Kidney (tissue), 13 donors: ENCODE measurements at regions not wholly inside any gene's neighbourhood (a gene's known extent, or its start where the extent isn't known, plus 50 kb on each side); places are given as distances from the start of the nearest gene placed in this dataset.

Source experiments
- DNase-seq, 5 donors: peaks; one replicate each; pipeline ENCODE4 v3.0.0-alpha.2; 2013 to 2020
- FAIRE-seq: peaks from 2 replicates; lab custom pipeline; 2012; peaks lifted over from hg19 to GRCh38; lab: Jason Lieb, UNC
- H3K27ac ChIP-seq, 2 donors: one replicate each; pipeline ENCODE4 v1.7.0; 2013; ENCODE audit warnings: low read depth in 2 of 2, low read length in 2 of 2, inconsistent platforms in 1 of 2
- H3K27me3 ChIP-seq: one replicate; pipeline ENCODE4 v1.7.1; 2013; ENCODE audit warnings: low read length, inconsistent platforms; ENCODE audit not compliant: control insufficient read depth, insufficient read depth
- H3K36me3 ChIP-seq, 3 donors: one replicate each; pipeline versions ENCODE4 v1.7.0 to v1.7.1; 2013; ENCODE audit warnings: low read length in 3 of 3, control low read depth in 1 of 3, inconsistent platforms in 1 of 3; ENCODE audit not compliant: insufficient read depth in 3 of 3, control insufficient read depth in 2 of 3
- H3K4me1 ChIP-seq, 3 donors: one replicate each; pipeline versions ENCODE4 v1.7.0 to v1.7.1; 2013; ENCODE audit warnings: low read length in 3 of 3, inconsistent platforms in 1 of 3, low read depth in 1 of 3; ENCODE audit not compliant: control insufficient read depth in 2 of 3, insufficient read depth in 2 of 3
- H3K4me3 ChIP-seq, 3 donors: one replicate each; pipeline versions ENCODE4 v1.7.0 to v1.8.1; 2013; ENCODE audit warnings: low read length in 3 of 3, control low read depth in 1 of 3, inconsistent platforms in 1 of 3
- H3K9ac ChIP-seq, 3 donors: one replicate each; pipeline versions ENCODE4 v1.7.0 to v1.7.1; 2013; ENCODE audit warnings: low read length in 3 of 3, control low read depth in 1 of 3, inconsistent platforms in 1 of 3
- H3K9me3 ChIP-seq, 3 donors: one replicate each; pipeline versions ENCODE4 v1.7.0 to v1.7.1; 2013; ENCODE audit warnings: low read length in 3 of 3, control low read depth in 1 of 3, inconsistent platforms in 1 of 3; ENCODE audit not compliant: control insufficient read depth in 2 of 3, insufficient read depth in 1 of 3
- CTCF ChIP-seq: IDR thresholded peaks from 3 replicates; pipeline ENCODE4 v1.5.1; 2012; ENCODE audit warnings: mild to moderate bottlenecking, moderate library complexity, borderline replicate concordance; ENCODE audit not compliant: insufficient read depth; ENCODE audit errors: extremely low read depth
- intact Hi-C: fragments of 100-400 bp; cut with DNase I; formaldehyde crosslinking; loops from one replicate; pipeline ENCODE4 v1.11.1; 2022
- donor health status: control.
- donor health status: control.
- donor health status: control.
- donor health status: control.
- donor health status: control.
- donor health status: DM: yes; HTN: yes; CAD: no.
- donor health status: Normal renal cell carcinoma (clear cell type).

GRCh38 chr19:30742406-30742938, 370.3 kb downstream of the ZNF536 start:
- no peaks in the 10 kb centered on the region for H3K4me1 ChIP-seq
- no peak overlapping the region for H3K4me3 ChIP-seq
- DNase-seq (no peak), FAIRE-seq (no peak)
- no peaks in the 10 kb centered on the region for H3K9me3 ChIP-seq
- H3K27me3 ChIP-seq = no peaks in the 10 kb centered on the region
- no peak for TF ChIP-seq CTCF
- intact Hi-C loops = no loop called here
- no peak overlapping the region for H3K27ac ChIP-seq
- H3K36me3 ChIP-seq = no peaks in the 10 kb centered on the region
- no peak overlapping the region for H3K9ac ChIP-seq

GRCh38 chr19:30741566-30741965, 369.4 kb downstream of the ZNF536 start:
- intact Hi-C loops = no loop called here
- H3K27me3 ChIP-seq = no peaks in the 10 kb centered on the region
- TF ChIP-seq CTCF = no peak
- FAIRE-seq (no peak), DNase-seq (no peak)
- no peaks in the 10 kb centered on the region for H3K36me3 ChIP-seq
- no peak overlapping the region for H3K9ac ChIP-seq
- H3K4me1 ChIP-seq = no peaks in the 10 kb centered on the region
- H3K27ac ChIP-seq = no peak overlapping the region
- H3K4me3 ChIP-seq = no peak overlapping the region
- H3K9me3 ChIP-seq = no peaks in the 10 kb centered on the region

- Histone ChIP-seq H3K9ac (no peak overlapping the region), H3K4me1 (no peaks in the 10 kb centered on the region), H3K9me3 (no peaks in the 10 kb centered on the region), H3K4me3 (no peak overlapping the region), H3K27me3 (no peaks in the 10 kb centered on the region), H3K27ac (no peak overlapping the region), H3K36me3 (no peaks in the 10 kb centered on the region)
- DNase-seq (no peak), FAIRE-seq (no peak)
- TF ChIP-seq CTCF = no peak
- intact Hi-C loops = no loop called here
These were observed 367.2 kb downstream of the ZNF536 start for GRCh38 chr19:30739394-30739793.

GRCh38 chr19:30738047-30738446, 365.9 kb downstream of the ZNF536 start:
- Histone ChIP-seq H3K4me3 (no peak overlapping the region), H3K4me1 (no peaks in the 10 kb centered on the region), H3K36me3 (no peaks in the 10 kb centered on the region), H3K27ac (no peak overlapping the region), H3K9ac (no peak overlapping the region), H3K27me3 (no peaks in the 10 kb centered on the region), H3K9me3 (no peaks in the 10 kb centered on the region)
- intact Hi-C loops = no loop called here
- no peak for TF ChIP-seq CTCF
- DNase-seq (no peak), FAIRE-seq (no peak)
